Middle frontal gyrus (tissue), 1 donor: ENCODE measurements at regions not wholly inside any gene's neighbourhood (a gene's known extent, or its start where the extent isn't known, plus 50 kb on each side); places are given as distances from the start of the nearest gene placed in this dataset.
"Not testable (repeated sequence)": the region's sequence is repeated elsewhere in the genome, so short reads cannot be mapped to it uniquely, and the experiment has no call there.

ENCODE experiments used
- DNase-seq: peaks from one replicate; pipeline ENCODE4 v3.0.0-alpha.2; 2015; ENCODE audit warnings: low spot score; ENCODE audit errors: extremely low spot score

- DNase-seq, result no peak
These were observed 265.1 kb downstream of the SH3BP4 start for GRCh38 chr2:235216901-235217300.

DNA sequence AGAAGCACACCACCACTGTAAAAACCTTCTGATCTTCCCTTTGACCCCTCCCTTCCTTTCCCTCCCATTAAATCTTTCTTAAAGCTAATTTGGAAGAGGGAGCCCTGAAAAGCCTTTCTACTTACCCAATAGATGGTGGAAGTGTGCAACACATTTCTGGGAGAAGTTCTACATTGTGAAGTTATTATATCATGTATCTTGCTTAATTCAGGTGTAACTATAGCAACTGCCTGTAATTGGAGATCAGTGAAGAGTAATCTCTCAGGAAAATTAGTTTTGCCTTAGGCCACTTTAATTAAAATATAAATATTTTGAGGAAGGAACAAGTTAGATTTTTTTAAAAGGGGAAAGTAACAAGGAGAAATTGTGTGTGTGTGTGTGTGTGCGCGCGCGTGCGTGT lies 266.0 kb downstream of the SH3BP4 start:
- no peak for DNase-seq

GRCh38 chr2:235218486-235218907 lies 266.7 kb downstream of the SH3BP4 start:
- no peak for DNase-seq

DNA sequence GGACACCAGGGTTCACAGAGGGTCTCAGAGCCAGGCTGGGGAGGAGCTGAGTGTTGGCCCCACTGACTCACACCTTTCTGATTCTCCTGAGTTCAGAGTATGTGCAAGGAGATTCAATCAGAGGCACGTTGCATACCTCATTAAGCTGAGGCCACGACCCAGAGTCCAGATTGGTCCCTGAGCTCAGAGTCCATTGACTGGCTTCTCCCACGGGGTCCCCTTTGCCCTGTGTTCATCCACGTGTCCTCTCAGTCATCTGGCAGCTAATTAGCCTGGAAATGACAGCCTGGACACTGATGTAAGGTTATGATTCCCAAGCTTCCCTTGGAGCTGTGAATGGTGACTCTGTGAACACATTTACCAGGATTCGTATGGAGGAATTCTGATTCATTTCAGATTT lies 267.2 kb downstream of the SH3BP4 start:
- no peak for DNase-seq

DNA sequence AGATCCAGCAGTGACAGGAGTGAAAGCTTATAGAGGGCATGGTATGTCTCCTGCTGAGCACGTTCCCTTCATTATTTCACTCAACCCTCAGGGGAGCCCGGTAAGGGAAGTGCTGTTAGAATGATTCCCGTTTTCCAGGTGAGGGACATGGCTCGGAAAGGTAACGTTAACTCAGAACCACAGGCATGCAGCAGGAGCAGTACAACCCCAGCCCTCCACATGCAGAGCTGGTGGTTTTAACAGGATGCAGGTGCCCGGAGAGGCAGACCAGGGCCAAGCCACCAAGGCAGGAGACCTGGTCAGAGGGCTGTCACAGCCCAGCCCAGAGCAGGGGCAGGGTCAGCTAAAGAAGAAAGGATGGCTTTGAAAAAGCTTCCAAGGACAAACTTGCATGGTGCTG lies 268.5 kb downstream of the SH3BP4 start:
- no peak for DNase-seq

GRCh38 chr2:235223011-235223410 lies 270.8 kb upstream of the AGAP1 start:
- no peak for DNase-seq

DNA sequence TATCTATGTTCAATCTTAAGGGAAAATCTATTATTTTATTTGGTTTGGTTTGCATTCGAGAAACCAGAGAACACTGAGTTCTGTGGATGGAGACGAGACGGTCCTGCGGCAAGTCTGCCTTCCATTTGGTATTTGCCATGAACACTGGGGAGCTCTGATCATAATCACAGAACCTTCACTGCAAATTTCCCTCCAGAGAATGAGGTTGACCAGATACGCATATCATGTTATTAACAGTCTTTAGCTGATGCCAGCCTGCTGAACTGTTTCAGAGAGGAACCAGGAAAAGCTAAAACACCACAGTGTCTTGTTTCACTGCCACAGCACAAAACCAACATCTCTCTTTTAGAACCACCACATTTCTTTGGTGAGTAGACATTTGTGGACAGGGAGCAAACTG lies 269.4 kb upstream of the AGAP1 start:
- no peak for DNase-seq

GRCh38 chr2:235225261-235225660 lies 268.6 kb upstream of the AGAP1 start:
- DNase-seq, result no peak

GRCh38 chr2:235227590-235227989 lies 266.3 kb upstream of the AGAP1 start:
- no peak for DNase-seq

DNA sequence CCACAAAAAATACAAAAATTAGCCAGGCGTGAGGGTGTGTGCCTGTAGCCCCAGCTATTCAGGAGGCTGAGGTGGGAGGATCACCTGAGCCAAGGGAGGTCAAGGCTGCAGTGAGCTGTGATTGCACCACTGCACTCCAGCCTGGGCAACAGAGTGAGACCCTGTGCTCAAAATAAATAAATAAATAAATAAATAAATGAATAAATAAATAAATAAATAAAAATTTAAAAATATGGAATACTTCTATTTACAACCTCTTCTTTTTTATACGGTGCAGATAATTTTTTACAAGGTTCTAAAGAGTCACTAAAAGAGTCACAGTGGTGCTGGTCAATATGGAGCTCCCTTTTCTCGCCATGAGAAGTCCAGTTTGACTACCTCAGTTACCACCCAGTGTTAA lies 265.4 kb upstream of the AGAP1 start:
- not testable (repeated sequence) for DNase-seq

GRCh38 chr2:235229236-235229635 lies 264.6 kb upstream of the AGAP1 start:
- DNase-seq, result no peak

DNA sequence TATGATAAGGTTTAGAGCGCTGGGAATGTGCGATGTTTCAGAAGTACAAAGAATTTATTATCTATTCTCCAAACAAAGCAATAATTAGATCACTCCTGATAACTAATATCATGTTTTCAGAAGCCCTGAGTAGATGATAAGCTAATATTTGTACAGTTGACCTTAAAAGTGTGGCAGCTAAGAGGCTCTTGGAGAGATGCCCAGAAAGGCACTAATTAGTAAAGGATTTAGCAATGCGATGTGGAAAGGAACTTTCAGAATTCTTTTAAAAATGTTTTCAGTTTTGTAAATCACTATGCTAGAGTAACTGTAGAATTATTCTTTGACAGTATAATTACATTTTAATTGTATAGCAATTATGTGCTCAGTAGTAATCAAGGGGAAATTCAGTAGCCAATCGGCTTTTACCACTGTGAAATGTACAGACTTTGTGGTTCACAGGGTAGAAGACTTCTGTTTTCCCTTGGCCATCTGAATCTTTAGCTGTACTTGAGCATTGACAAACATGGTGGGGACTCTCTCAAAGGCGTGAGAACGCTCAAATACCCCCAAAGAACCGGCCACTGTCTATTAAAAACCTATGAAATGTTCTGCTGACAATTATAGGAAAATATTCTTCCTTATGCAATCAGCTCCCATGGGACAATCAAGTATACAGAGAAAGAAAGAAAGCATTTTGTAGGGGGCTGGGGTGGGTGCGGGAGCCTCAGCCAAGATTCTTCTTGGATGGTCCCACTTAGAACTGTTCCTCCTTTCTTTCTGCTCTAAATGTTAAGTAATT lies 262.8 kb upstream of the AGAP1 start:
- DNase-seq, result no peak

- DNase-seq, result no peak
These were observed 261.1 kb upstream of the AGAP1 start for GRCh38 chr2:235232449-235233433.

GRCh38 chr2:235234736-235235135 lies 259.1 kb upstream of the AGAP1 start:
- no peak for DNase-seq

- DNase-seq, result no peak
These were observed 257.7 kb upstream of the AGAP1 start for GRCh38 chr2:235235977-235236767.

DNA sequence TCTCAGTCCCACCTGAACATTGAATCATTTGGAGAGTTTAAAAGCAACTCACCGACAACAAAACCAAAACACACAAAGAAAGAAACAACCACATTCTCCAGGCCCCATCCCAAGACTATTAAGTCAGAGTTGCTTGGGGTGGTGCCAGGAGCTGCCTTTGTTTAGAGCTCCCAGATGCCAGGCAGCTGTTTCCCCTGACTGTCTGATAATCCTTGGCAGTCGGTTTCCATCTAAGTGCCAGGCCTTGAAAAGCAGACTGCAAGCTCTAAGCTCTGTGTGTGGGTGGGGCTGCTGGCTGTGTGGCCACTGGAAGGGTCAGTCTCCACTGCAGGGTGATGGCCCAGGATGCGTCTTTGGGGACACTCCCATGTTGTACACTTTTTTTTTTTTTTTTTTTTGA lies 255.3 kb upstream of the AGAP1 start:
- peak; percentile 5 for DNase-seq

DNA sequence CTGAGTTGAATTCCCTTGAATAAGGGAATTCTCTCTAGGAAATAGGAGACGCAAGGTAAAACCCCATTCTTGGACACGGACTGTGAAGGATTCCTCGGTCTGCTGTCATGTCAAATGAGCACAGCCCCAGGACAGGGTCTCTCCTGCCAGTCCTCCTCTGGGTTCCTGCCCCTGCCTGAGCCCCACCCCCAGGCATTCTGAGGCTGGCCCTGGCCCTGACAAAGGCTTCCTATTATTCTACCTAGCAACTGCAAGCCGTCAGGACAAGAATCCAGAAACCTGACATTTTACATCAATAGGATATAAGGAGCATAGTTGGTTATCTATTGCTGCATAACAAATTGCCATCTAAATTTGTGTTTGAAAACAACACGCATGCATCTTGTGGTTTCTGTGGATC lies 253.3 kb upstream of the AGAP1 start:
- no peak for DNase-seq

DNA sequence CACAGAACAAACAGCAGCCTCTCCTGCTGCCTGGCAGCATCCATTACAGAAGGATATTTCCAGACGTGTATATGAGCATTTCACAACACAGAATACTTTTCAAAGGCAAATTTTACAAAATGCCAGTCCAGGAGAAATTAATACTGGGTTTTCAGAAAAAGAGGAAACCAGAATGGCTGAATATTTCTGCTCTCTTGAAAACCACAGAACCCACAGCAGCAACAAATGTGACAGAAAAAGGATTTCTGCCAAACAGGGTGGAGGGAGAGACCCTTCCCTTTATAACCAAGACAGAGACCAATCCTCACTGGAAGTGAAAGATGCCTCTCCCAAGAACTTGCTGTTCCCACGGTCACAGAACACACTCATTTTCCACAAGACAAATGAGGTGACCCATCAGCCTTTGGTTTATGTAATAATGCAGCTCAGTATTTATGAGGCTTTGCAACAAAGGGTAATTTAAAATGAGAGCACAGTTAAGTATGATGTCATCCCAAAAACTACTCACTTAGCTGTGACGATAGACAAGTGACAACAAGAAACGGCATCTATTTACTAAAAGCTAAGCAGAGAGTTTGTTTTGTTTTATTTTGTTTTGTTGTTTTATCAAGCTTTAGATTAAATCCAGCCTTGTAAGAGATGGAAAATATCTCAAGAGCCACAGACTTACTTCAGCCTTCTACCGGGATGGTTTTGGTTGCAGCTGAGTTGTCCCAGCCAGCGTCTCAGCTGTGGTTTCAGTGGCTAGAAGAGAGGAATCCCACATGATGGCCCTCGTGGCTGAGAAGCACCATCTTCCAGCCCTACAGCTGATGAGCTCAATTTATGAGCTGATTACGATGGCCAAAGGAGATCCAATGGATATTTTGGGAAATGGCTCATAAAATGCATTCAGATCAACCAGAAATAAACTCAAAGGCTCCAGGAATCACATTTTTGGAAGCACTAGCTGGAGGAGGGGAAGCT lies 249.3 kb upstream of the AGAP1 start:
- peak; percentile 8 for DNase-seq

DNA sequence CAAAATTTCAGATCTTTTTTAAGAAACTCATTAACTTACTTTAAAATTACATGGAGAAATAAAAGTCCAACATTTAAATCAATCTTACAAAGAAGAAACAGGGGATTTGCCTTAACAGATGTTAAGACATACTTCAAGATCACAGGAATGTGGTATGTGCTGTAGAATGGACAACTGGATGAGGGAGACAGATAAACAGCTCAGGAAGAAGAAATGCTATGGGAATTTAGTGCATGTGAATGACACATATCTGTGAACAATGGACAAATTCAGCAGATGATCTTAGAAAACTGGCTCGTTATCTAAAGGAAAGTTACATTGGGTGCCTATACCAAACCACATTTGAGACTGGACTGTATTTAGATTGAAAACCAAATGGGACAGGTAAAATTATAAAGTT lies 246.8 kb upstream of the AGAP1 start:
- no peak for DNase-seq

- DNase-seq, result no peak
These were observed 238.2 kb upstream of the AGAP1 start for GRCh38 chr2:235255693-235256092.
